22Rv1 (cell line): ENCODE measurements at regions not wholly inside any gene's neighbourhood (a gene's known extent, or its start where the extent isn't known, plus 50 kb on each side); places are given as distances from the start of the nearest gene placed in this dataset.
"Not testable (repeated sequence)": the region's sequence is repeated elsewhere in the genome, so short reads cannot be mapped to it uniquely, and the experiment has no call there.

Experiments used
- ZFX ChIP-seq: fragments of 450-650 bp; IDR thresholded peaks from 2 replicates; pipeline ENCODE4 v1.6.1; 2017; ENCODE audit warnings: antibody characterized with exemption, borderline replicate concordance
- TF ChIP-seq, protein P1 (sequence below): fragments of 450-650 bp; IDR thresholded peaks from 2 replicates; pipeline ENCODE4 v1.5.1; 2017; ENCODE audit warnings: mild to moderate bottlenecking

DNA sequence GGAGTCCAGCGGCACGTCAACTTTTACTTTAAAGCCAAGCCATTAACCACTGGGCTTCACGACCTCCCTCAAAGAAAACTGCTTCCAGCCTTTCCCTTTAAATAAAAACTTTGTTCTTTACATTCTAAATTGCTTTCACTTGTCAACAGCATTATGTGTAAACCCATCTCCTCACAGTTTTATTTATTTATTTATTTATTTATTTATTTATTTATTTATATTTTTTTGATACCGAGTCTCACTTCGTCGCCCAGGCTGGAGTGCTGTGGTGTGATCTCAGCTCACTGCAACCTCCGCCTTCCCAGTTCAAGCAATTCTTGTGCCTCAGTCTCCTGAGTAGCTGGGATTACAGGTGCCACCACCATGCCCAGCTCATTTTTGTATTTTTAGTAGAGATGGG is 165.7 kb downstream of the NUFIP1 start:
- TF ChIP-seq, protein P1, sequence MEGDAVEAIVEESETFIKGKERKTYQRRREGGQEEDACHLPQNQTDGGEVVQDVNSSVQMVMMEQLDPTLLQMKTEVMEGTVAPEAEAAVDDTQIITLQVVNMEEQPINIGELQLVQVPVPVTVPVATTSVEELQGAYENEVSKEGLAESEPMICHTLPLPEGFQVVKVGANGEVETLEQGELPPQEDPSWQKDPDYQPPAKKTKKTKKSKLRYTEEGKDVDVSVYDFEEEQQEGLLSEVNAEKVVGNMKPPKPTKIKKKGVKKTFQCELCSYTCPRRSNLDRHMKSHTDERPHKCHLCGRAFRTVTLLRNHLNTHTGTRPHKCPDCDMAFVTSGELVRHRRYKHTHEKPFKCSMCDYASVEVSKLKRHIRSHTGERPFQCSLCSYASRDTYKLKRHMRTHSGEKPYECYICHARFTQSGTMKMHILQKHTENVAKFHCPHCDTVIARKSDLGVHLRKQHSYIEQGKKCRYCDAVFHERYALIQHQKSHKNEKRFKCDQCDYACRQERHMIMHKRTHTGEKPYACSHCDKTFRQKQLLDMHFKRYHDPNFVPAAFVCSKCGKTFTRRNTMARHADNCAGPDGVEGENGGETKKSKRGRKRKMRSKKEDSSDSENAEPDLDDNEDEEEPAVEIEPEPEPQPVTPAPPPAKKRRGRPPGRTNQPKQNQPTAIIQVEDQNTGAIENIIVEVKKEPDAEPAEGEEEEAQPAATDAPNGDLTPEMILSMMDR = not testable (repeated sequence)
- TF ChIP-seq ZFX = not testable (repeated sequence)
